Hippocampal formation (tissue), 2 donors: ENCODE measurements at regions not wholly inside any gene's neighbourhood (a gene's known extent, or its start where the extent isn't known, plus 50 kb on each side); places are given as distances from the start of the nearest gene placed in this dataset.
"Not testable (repeated sequence)": the region's sequence is repeated elsewhere in the genome, so short reads cannot be mapped to it uniquely, and the experiment has no call there.

Experiments
- DNase-seq, 2 donors: peaks; one replicate each; lab custom pipeline; 2025; lab: John Stamatoyannopoulos, UW

DNA sequence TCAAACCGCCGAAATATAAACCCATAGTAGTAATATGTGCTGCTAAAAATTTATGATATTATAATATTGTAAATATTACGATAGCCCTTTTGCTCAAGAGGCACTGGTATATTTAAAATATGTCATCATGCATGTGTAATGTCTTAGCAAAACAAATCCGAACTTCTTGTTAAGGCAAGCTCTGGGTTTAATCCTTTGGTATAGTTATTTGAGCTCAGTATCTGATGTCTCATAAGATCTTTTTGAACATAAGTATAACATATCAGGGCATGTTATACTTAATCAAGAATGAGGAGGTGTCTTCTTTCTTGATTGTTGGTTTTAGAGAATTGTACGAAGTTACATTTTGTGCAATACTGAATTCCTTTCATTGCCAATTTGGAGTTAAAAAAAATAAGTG, 154.1 kb upstream of the CBLB start:
- no peak for DNase-seq

DNA sequence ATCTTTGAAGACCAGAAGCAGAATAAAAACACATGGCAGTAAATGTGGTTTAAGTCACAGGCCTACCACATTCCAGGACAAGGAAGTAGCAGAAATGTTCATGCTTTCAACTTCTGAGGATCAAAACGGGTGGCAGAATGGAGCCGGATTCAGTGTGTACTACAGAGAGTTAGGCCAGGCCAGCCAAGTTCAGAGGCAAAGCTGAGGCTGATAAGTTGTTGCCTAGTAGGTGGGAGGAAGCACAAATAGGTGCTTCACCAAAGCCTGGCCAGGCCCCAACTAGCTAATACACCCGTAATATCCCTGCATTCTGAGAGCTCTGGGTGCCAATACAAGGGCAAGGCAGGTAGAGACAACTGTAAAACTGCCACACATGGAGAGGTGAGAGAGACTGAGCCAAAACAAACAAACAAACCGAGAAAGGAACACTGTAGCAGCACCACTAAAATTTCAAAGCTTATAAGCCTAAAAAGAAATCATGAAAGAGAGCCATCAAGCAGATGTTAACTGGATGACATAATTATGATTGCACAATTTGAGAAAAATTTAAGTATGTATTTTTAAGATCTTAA, 156.4 kb upstream of the CBLB start:
- no peak for DNase-seq

DNA sequence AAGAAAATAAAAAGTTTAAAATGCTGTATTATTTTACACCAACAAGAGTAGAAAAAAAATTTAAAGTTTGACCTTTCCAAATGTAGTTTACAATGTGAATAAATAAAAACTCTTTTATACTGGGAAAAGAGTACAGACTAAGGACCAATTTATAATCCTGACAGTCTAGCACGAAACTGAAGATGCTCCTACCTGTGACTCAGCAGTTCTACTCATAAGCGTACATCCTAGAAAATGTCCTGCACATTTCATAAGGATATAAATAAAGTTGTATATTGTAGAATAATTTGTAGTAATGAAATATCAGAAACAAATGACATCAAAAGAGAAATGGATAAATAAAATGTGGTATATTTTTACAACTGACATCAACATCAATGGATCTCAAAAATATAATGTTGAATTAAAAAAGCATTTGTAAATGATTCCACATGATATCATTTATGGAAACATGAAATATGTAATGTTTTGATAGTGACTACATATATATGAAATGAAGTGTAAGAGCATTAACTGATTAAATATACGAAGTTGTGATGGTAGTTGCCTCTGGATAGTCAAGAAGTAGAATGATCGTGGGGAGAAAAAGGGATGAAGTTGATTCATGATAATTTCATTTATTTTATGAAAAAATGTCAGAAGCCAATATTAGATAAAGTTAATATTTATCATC, 161.3 kb upstream of the CBLB start:
- DNase-seq: no peak

DNA sequence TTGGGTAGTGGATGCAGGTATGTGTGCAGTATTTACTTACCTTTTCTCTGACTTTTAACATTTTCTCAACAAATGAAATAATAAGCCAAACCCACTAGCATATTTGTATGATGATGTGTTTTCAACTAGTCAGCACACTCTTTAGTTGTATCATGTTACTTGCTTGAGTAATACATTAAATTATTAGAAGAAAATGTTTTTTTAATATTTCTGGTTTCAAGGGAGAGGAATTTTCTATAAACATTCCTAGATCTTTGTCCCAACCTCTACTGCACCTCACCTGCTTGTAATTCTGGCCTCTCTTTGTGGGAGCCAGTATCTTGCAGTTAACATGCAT, 161.8 kb upstream of the CBLB start:
- no peak for DNase-seq

DNA sequence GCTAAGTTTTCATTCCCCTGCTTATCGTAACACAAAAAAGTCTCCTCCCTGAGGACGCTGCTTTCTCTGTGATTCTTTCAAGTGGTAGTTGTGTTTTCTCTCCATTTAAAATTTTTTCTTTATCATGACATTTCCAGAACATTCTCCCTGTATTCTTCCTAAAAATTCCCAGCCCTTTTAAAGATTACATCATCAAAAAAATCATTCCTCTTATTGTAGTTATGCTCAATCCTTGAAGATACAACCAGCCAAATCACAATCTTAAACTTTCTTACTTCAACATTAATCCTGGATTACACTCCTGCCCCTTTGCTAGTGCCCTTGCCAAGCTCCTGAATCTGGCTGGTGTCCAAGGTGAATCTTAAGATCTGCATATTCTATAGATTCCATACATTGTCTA, 163.7 kb upstream of the CBLB start:
- DNase-seq: no peak

DNA sequence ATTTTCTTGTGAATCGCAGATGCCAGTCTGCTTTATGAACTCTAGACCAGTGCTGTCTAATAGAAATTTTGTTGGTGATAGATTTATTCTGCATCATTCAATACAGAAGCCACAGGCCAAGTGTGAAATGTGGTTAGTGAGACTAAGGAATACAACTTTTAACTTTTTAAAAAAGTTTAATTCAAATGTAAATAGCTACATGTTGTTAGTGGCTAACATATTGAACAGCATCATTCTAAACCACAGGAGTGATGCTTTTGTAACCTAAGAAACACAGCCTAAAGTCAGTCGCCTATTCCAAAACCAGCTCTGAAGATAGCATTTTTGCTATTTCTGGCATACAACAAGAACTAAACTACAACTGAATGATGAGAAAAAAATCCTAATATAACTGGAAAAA, 164.8 kb upstream of the CBLB start:
- DNase-seq: no peak

DNA sequence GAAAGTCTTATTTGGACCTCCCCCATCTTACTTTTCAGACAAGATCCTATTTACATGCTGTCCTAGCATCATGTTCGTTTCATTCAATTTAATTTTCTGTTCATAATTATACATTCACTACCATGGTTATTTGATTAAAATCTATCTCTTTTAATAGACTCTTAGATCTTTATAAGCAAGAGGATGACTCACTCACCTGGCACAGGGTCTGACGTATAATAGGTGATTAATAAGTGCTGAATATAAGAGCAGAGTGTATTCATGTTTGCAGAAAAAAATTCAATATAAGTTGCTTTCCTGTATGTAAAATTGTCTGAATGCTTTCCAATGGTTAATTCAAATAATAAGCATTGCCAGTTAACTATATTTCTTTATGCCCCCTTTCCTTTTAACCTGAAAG, 165.5 kb upstream of the CBLB start:
- DNase-seq: no peak

DNA sequence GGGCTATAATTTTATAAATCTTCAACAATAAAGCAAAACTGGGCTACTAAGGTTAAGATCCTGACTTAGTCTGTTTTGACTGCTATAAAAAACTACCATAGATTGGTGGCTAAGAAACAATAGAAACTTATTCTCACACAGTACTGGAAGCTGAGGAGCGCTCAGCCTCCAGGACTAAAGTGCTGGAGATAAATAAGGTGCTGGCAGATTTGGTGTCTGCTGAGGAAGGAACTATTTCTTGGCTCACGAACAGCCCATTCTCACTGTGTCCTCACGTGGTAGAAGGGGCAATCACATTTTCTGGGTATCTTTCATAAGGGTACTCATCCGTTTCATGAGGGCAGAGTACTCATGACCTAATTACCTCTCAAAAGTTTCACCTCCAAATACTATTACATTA, 166.8 kb upstream of the CBLB start:
- no peak for DNase-seq

DNA sequence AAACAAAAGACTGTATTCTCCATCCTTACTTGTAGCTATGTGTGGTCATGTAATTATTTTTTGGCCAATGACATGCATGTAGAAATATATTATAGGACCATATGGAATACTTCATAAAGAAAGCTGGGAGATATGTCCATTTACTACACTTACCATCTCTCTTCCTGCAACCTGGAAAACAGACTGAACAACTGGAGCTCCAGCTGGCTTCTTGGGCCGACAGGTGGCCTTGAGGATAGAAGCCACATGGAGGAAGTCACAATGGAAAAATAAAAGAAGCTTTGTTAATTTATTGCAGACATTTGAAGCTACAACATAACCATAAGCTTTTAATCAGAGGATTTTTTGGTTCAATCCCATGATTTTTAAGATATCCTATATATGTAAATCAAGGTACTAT, 167.9 kb upstream of the CBLB start:
- no peak for DNase-seq

DNA sequence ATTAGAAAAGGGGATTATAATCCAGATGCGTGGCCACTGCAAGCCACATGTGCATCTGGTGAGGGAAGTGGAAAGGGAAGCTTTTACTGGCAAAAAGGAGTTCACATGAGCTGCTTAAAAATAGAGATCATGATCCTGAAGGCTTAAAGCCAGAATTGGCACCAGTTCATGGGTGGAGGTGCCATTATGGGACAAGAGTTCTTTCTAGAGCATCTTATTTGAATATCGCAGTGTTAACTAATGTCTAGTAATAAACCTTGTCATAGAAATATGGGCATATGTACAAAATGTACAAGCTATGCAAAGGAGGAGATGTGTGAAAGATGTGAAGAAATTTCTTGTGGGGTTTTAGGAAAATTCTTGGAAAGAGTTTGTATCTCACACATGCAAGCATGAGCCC, 178.4 kb upstream of the CBLB start:
- DNase-seq: no peak

DNA sequence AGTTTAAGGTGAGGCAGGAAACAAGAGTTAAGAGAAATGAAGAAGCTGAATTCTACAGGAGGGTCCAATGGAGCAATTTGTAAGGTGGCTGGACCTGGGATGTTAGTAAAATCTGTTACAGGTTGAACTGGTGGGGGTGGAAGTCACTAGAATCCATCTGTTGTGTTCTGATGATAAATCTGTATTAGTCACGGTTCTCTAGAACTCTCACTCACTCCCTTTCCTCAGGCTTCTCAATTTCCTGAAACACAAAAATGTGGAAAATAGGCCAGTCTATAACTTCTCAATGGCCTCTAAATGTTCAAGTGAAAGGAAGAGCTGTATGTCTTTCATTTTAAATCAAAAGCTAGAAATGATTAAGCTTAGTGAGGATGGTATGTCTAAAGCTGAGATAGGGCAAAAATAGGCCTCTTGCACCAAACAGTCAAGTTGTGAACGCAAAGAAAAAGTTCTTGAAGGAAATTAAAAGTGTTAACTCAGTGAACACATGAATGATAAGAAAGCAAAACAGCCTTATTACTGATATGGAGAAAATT, 180.2 kb upstream of the CBLB start:
- DNase-seq: no peak

DNA sequence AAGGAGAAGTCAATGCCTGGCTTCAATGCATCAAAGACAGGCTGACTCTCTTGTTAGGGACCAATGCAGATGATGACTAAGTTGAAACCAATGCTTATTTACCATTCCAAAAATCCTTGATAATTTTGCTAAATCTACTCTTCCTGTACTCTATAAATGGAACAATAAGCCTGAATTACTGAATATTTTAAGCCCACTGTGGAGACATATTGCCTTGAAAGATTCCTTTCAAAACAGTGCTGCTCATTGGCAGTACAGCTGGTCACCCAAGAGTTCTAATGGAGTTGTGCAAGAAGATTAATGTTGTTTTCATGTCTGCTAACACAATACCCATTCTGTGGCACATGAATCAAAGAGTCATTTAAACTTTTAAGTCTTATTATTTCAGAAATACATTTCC, 181.0 kb upstream of the CBLB start:
- DNase-seq: no peak

DNA sequence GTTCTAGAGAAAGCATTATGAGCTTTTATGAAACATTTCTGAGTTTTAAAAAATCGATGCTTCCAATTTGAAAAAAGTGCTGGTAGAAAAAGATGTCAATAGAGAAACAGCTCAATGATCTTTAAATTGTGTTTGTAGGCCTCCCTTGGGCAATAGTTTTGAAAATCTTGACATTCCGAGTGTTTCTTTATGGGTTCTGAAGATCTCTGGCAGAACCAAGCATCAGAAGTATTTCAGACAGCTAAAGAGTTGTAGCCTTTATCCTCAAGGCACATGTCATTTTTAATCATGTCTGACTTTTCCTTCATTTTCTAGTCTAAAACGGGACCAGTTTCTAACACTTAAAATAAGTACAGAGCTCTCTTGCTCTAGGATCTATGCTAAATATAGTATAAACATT, 188.1 kb upstream of the CBLB start:
- no peak for DNase-seq

DNA sequence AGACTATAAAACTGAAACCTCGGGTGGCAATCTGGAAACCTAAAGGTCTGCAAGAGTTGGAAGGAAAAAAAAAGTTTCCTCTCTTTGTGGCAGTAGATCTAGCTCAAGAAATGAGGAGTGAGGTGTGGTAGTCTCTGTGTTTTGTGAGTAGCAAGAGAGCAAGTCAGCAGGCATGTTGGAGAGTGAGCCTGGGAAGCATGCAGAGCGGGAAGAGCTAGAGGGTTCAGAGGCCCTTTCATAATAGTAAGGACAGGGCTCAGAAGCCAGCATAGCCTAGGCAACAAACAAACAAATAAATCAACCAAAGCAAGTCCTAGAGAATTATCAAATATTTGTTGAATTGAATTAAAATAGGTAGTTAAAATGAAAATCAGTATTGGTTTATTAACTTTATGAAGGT, 189.7 kb upstream of the CBLB start:
- DNase-seq: no peak

DNA sequence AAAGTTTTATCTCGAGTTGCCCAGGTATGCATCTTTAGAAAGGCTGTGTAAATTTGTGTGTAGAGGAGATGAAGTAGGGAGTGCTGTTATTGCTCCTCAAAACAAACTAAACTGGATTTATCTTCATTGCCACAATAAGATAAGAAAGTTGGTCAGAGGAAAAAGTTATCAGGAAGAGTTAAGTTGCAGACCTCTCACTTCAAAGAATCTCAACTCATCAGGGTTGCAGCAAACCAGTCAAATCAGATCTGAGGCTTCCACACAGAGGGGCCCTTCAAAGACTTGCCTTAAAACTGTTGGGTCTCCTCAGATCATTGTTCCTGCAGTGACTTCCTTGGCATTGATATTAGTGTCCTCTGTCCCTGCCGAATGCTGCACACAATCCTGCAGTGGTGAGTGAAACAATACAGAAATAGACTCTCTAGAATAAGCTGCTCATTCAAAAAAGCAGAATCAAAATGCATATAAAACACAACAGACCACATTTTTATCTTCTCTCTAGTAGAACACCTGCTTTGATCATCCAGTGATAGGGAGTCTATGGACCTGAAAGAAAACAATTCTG, 191.2 kb upstream of the CBLB start:
- DNase-seq: no peak

DNA sequence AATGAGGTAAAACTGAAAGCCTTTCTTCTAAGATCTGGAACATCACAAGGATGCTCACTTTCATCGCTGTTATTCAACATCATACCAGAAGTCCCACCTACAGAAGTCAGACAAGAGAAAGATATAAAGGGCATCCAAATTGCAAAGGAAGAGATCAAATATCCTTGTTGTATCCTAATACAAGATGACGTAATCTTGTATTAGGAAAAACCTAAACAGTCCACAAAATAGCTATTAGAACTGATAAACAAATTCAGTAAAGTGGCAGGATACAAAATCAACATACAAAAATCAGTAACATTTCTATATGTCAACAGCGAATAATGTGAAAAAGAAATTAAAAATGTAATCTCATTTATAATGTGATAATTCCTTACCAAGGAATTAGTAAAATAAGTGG, 195.1 kb upstream of the CBLB start:
- no peak for DNase-seq

DNA sequence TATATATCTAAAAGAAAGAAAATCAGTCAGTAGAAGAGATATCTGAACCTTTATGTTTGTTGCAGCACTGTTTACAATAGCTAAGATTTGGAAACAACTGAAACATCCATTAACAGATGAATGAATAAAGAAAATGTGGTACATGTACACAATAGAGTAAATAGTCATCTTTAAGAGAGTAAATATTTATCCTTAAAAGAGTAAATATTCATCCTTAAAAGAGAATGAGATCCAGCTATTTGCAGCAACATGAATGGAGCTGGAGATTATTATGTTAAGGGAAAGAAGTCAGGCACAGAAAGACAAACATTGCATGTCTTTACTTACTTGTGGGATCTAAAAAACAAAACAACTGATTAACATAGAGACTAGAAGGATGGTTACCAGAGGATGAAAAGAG, 197.0 kb upstream of the CBLB start:
- DNase-seq: no peak

DNA sequence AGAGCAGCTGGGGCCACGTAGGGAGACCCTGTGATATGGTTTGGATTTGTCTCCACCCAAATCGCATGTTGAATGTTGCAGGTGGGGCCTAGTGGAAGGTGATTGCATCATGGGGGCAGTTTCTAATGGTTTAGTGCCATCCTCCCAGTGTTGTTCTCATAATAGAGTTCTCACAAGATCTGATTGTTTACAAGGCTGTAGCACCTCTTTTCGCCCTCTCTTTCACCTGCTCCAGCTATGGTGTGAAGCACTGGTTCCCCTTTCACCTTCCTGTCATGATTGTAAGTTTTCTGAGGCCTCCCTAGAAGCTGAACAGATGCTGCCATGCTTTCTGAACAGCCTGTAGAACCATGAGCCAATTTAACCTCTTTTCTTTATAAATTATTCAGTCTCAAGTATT, 198.9 kb upstream of the CBLB start:
- DNase-seq: no peak

DNA sequence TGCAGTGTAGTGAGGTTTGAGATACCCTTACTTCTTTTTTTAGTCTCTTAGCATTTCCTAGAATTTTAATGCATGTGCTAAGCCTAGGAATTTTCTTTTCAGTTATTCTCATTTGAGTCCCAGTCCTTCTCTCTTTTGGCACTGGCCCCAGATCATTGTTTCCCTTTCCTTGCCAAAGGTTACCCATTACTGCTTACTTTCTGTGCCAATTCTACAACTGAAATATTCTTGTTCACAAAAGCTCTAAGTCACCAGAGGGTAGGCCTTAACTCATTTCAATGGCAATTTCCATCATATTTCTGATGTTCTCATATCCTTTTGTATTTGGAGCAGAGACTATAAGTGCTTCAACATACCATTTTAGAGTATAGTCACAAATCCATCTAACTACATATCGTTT, 199.6 kb upstream of the CBLB start:
- no peak for DNase-seq

DNA sequence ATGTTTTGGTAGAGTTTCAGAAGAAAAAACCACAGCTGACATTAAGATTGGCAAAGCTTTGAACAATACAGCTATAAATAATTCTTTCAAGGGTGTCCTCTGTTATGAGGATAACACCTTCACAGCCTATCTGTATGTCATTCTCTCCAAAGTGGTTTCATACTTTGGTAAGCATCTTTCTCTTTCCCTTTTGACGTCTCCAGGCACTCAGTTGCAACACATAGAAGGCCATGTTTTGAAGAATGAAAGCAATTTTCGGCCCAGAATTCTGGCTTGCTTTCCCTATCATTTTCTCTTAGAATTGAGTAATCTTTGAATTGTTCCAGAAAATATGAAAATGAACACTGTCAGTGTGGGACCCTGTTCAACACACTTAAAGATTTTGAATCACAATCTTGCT, 200.0 kb upstream of the CBLB start:
- no peak for DNase-seq

DNA sequence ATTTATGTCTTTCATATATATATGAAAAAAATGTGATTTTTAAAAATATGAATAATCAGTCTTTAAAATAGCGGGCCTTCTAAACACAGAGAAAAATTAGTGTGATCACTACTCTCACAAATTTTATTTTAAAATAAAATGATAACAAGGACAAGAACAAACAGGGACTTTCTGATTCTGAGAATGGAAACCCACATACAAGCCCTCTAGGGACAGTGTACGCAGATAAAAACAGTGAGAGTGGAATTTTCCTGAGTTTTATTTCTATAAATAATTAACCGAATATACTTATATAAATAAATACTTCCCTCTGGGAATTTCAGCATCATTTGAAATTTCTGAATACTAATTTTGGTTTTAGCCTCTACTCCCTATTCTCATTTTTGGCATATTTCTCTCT, 201.4 kb upstream of the CBLB start:
- no peak for DNase-seq

DNA sequence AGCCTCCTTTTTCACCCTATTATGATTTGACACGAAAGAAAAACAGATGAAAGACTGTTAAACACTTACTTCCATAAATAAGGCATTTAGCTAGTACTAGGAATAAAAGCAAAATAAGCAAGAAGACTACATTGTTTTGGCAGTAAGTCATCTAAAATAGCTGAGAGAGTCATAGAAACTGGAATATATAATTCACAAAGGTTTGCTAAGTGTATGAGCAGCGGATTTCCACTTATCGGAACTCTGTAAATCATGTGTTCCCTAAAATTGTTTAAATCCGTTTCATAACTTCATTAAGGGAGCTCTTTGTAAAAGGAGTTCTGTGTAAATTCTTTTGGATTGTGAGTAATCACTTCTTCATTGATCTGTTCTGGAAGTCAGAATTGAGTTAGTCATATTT, 202.5 kb upstream of the CBLB start:
- no peak for DNase-seq

DNA sequence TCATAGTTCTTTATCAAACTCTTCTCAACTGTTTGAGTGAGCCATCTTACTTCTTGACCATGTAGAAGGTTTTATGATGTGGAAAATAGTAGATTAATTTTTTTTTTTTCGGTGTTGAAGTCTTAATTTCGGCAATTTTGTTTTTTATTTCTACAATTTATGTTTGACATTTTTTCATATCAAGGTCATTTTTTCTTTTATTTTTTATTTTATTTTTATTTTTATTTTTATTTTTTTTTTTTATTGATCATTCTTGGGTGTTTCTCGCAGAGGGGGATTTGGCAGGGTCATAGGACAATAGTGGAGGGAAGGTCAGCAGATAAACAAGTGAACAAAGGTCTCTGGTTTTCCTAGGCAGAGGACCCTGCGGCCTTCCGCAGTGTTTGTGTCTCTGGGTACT, 203.8 kb upstream of the CBLB start:
- not testable (repeated sequence) for DNase-seq

DNA sequence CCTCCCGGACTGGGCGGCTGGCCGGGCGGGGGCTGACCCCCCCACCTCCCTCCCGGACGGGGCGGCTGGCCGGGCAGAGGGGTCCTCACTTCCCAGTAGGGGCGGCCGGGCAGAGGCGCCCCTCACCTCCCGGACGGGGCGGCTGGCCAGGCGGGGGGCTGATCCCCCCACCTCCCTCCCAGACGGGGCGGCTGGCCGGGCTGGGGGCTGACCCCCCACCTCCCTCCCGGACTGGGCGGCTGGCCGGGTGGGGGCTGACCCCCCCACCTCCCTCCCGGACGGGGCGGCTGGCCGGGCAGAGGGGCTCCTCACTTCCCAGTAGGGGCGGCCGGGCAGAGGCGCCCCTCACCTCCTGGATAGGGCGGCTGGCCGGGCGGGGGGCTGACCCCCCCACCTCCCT, 205.0 kb upstream of the CBLB start:
- DNase-seq: not testable (repeated sequence)
